C4-2B (cell line): ENCODE measurements at regions not wholly inside any gene's neighbourhood (a gene's known extent, or its start where the extent isn't known, plus 50 kb on each side); places are given as distances from the start of the nearest gene placed in this dataset.

Source experiments
- H3K27ac ChIP-seq: fragments of 450-650 bp; 2 replicates; pipeline ENCODE4 v1.5.1; 2017
- CTCF ChIP-seq: fragments of 450-650 bp; conservative IDR thresholded peaks from 2 replicates; pipeline ENCODE4 v1.5.1; 2017; ENCODE audit warnings: mild to moderate bottlenecking
- ZFX ChIP-seq: fragments of 450-650 bp; IDR thresholded peaks from 2 replicates; pipeline ENCODE4 v1.6.1; 2017

GRCh38 chr6:137409266-137409777 lies 84.9 kb downstream of the OLIG3 start:
- no peak for TF ChIP-seq ZFX
- TF ChIP-seq CTCF: no peak
- no peak overlapping the region for H3K27ac ChIP-seq

GRCh38 chr6:137407816-137408215 lies 86.4 kb downstream of the OLIG3 start:
- TF ChIP-seq CTCF (no peak), ZFX (no peak)

GRCh38 chr6:137405806-137406205 lies 88.4 kb downstream of the OLIG3 start:
- H3K27ac ChIP-seq: no peak overlapping the region
- no peak for TF ChIP-seq CTCF
- TF ChIP-seq ZFX: no peak

More at GRCh38 chr6:137407816-137408215, 86.4 kb downstream of the OLIG3 start:
- H3K27ac ChIP-seq: no peak overlapping the region

GRCh38 chr6:137403855-137404254 lies 90.3 kb downstream of the OLIG3 start:
- H3K27ac ChIP-seq: peak overlapping the region; percentile 44
- no peak for TF ChIP-seq ZFX
- TF ChIP-seq CTCF: no peak

GRCh38 chr6:137403443-137403842 lies 90.8 kb downstream of the OLIG3 start:
- H3K27ac ChIP-seq: peak overlapping the region; percentile 44
- TF ChIP-seq ZFX (no peak), CTCF (no peak)

- no peak overlapping the region for H3K27ac ChIP-seq
- TF ChIP-seq CTCF (no peak), ZFX (no peak)
These were observed 92.0 kb downstream of the OLIG3 start for GRCh38 chr6:137402143-137402680.

GRCh38 chr6:137401088-137401487 lies 93.1 kb downstream of the OLIG3 start:
- TF ChIP-seq ZFX (no peak), CTCF (no peak)
- no peak overlapping the region for H3K27ac ChIP-seq
